NCI-H446 treated with DMSO at 0.1 percent for 48 hours (cell line): ENCODE measurements at regions not wholly inside any gene's neighbourhood (a gene's known extent, or its start where the extent isn't known, plus 50 kb on each side); places are given as distances from the start of the nearest gene placed in this dataset.

ENCODE experiments used
- DNase-seq: peaks from one replicate; lab custom pipeline; 2025; lab: John Stamatoyannopoulos, UW

- no peak for DNase-seq
Measured at GRCh38 chr9:99590840-99591239, 230.8 kb upstream of the NR4A3 start.

GRCh38 chr9:99591770-99592169, 229.9 kb upstream of the NR4A3 start:
- DNase-seq: no peak

GRCh38 chr9:99592834-99593574, 228.7 kb upstream of the NR4A3 start:
- DNase-seq: no peak

- no peak for DNase-seq
Measured at GRCh38 chr9:99593610-99594009, 228.1 kb upstream of the NR4A3 start.

GRCh38 chr9:99594056-99594780, 227.5 kb upstream of the NR4A3 start:
- DNase-seq: no peak

GRCh38 chr9:99595796-99596195, 225.9 kb upstream of the NR4A3 start:
- no peak for DNase-seq

- DNase-seq: no peak
Measured at GRCh38 chr9:99601571-99602111, 220.0 kb upstream of the NR4A3 start.

- DNase-seq: no peak
Measured at GRCh38 chr9:99602854-99603253, 218.8 kb upstream of the NR4A3 start.

GRCh38 chr9:99605016-99605743, 216.5 kb upstream of the NR4A3 start:
- DNase-seq: no peak

GRCh38 chr9:99606296-99606695, 215.4 kb upstream of the NR4A3 start:
- no peak for DNase-seq

GRCh38 chr9:99606957-99607356, 214.7 kb upstream of the NR4A3 start:
- no peak for DNase-seq

GRCh38 chr9:99607842-99608448, 213.7 kb upstream of the NR4A3 start:
- DNase-seq: no peak

GRCh38 chr9:99614341-99614740, 207.3 kb upstream of the NR4A3 start:
- DNase-seq: no peak

GRCh38 chr9:99621040-99621439, 200.6 kb upstream of the NR4A3 start:
- DNase-seq: no peak

- DNase-seq: no peak
Measured at GRCh38 chr9:99622679-99623078, 199.0 kb upstream of the NR4A3 start.

- no peak for DNase-seq
Measured at GRCh38 chr9:99623780-99624364, 197.8 kb upstream of the NR4A3 start.

GRCh38 chr9:99624499-99625233, 197.0 kb upstream of the NR4A3 start:
- no peak for DNase-seq

GRCh38 chr9:99626426-99626825, 195.3 kb upstream of the NR4A3 start:
- DNase-seq: no peak

GRCh38 chr9:99628285-99628684, 193.4 kb upstream of the NR4A3 start:
- no peak for DNase-seq

GRCh38 chr9:99628849-99629620, 192.7 kb upstream of the NR4A3 start:
- DNase-seq: no peak
